ENCODE measurements at regions not wholly inside any gene's neighbourhood (a gene's known extent, or its start where the extent isn't known, plus 50 kb on each side); places are given as distances from the start of the nearest gene placed in this dataset.

DNA sequence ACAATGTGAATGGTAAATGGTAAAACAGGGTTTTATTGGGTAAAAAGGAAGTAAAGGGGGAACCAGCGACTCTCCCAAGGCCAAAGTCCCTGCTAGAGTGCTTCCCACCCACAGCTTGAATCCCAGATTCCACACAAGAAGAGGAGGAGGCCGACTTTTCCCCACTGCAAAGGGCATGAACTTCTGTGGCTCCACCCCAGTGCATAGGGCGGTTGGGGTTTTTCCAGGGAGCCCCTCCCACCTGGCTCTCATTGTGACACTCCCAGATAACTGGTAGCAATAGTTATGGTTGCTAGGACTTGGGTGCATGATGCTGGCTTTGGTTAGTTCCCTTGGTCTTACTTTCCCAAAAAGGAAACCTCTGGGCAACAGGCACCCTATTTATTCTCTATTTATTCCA, 666.0 kb upstream of the CA10 start (continued):
- TF ChIP-seq, protein P1, sequence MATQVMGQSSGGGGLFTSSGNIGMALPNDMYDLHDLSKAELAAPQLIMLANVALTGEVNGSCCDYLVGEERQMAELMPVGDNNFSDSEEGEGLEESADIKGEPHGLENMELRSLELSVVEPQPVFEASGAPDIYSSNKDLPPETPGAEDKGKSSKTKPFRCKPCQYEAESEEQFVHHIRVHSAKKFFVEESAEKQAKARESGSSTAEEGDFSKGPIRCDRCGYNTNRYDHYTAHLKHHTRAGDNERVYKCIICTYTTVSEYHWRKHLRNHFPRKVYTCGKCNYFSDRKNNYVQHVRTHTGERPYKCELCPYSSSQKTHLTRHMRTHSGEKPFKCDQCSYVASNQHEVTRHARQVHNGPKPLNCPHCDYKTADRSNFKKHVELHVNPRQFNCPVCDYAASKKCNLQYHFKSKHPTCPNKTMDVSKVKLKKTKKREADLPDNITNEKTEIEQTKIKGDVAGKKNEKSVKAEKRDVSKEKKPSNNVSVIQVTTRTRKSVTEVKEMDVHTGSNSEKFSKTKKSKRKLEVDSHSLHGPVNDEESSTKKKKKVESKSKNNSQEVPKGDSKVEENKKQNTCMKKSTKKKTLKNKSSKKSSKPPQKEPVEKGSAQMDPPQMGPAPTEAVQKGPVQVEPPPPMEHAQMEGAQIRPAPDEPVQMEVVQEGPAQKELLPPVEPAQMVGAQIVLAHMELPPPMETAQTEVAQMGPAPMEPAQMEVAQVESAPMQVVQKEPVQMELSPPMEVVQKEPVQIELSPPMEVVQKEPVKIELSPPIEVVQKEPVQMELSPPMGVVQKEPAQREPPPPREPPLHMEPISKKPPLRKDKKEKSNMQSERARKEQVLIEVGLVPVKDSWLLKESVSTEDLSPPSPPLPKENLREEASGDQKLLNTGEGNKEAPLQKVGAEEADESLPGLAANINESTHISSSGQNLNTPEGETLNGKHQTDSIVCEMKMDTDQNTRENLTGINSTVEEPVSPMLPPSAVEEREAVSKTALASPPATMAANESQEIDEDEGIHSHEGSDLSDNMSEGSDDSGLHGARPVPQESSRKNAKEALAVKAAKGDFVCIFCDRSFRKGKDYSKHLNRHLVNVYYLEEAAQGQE (tag by site-specific recombination; IDR thresholded peaks at IDR 0.05), result no peak

DNA sequence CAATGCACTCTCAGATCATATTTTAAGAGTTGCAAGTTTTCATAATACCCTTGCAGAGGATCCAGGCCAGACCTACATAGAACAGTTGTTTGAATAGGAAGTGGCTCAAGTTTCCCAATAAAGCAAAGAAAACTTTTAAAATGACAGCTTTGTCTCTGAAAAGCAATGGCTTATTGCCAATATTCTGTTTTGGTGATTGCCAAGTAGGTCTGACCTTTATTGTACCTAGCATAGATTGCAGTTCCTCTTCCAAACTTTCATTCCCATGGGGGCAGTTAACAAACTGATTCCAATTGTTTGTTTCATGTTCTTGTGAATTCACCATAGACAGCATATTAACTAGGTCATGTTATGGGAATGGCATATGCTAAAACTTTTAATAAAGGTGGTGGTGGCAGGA, 664.6 kb upstream of the CA10 start:
- Histone ChIP-seq H3K4me1 (ENCODE audit: control insufficient read depth, insufficient read depth, low read length) (no peaks in the 10 kb centered on the region), H3K4me3 (ENCODE audit: low read depth, low read length) (no peak overlapping the region), H3K27ac (ENCODE audit: extremely low read depth, low read depth, low read length) (no peak overlapping the region), H3K9me3 (ENCODE audit: control insufficient read depth, insufficient read depth, low read depth, low read length) (no peaks in the 10 kb centered on the region), H3K36me3 (ENCODE audit: control insufficient read depth in 2 of 2, insufficient read depth in 1 of 2, low read length in 2 of 2) (no peaks in the 10 kb centered on the region)
- ChIA-PET POLR2A (no interaction called here), CTCF (no interaction called here)
- TF ChIP-seq ZNF132 (tag by site-specific recombination; IDR thresholded peaks at IDR 0.05; ENCODE audit: borderline replicate concordance), result no peak
- no peak for TF ChIP-seq ZNF133 (tag by site-specific recombination; IDR thresholded peaks at IDR 0.05)
- no peak for TF ChIP-seq OSR2 (tag by site-specific recombination; IDR thresholded peaks at IDR 0.05)
- TF ChIP-seq GLIS1 (tag by site-specific recombination; IDR thresholded peaks at IDR 0.05), result no peak
- TF ChIP-seq ZNF138 (tag by site-specific recombination; IDR thresholded peaks at IDR 0.05; ENCODE audit: borderline replicate concordance), result no peak
- no peak for TF ChIP-seq ZBTB48 (tag by site-specific recombination; IDR thresholded peaks at IDR 0.05)
- TF ChIP-seq, protein P2, sequence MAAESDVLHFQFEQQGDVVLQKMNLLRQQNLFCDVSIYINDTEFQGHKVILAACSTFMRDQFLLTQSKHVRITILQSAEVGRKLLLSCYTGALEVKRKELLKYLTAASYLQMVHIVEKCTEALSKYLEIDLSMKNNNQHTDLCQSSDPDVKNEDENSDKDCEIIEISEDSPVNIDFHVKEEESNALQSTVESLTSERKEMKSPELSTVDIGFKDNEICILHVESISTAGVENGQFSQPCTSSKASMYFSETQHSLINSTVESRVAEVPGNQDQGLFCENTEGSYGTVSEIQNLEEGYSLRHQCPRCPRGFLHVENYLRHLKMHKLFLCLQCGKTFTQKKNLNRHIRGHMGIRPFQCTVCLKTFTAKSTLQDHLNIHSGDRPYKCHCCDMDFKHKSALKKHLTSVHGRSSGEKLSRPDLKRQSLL (tag by site-specific recombination; IDR thresholded peaks at IDR 0.05), result no peak

DNA sequence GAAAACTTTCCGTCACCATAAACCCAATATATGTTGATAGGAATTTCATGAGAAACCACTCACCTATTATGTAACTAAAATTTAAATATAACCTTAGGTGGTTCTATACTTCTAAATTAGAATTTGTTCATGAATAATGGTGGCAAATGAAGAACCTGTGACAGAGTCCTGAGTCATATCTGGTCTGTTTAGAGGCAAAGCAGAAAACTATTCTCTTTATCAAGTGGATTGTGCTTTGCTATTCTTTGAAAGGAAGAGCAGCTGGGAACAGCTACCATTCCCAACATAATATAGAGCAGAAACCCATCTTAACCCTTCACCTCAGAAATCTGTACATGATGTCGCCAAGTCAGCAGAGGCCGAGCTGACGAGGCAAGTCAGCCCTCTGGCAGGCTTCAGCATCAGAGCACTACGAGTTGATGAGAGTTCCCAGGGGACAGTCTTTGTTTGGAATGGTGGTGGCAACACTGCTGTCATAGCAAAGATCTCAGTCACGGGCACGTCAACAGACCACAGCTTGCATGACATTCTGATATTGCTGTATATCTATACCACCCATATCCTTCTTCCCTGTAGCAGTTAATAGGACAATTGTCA, 631.9 kb upstream of the CA10 start:
- H3K4me1 ChIP-seq (ENCODE audit: control insufficient read depth, insufficient read depth, low read length), result no peaks in the 10 kb centered on the region
- no peaks in the 10 kb centered on the region for H3K36me3 ChIP-seq (ENCODE audit: control insufficient read depth in 2 of 2, insufficient read depth in 1 of 2, low read length in 2 of 2)
- H3K4me3 ChIP-seq (ENCODE audit: low read depth, low read length), result no peak overlapping the region
- no peak overlapping the region for H3K27ac ChIP-seq (ENCODE audit: extremely low read depth, low read depth, low read length)
- no peaks in the 10 kb centered on the region for H3K9me3 ChIP-seq (ENCODE audit: control insufficient read depth, insufficient read depth, low read depth, low read length)
- ChIA-PET POLR2A (no interaction called here), CTCF (no interaction called here)
- TF ChIP-seq, protein P3, sequence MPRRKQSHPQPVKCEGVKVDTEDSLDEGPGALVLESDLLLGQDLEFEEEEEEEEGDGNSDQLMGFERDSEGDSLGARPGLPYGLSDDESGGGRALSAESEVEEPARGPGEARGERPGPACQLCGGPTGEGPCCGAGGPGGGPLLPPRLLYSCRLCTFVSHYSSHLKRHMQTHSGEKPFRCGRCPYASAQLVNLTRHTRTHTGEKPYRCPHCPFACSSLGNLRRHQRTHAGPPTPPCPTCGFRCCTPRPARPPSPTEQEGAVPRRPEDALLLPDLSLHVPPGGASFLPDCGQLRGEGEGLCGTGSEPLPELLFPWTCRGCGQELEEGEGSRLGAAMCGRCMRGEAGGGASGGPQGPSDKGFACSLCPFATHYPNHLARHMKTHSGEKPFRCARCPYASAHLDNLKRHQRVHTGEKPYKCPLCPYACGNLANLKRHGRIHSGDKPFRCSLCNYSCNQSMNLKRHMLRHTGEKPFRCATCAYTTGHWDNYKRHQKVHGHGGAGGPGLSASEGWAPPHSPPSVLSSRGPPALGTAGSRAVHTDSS (tag by site-specific recombination; IDR thresholded peaks at IDR 0.05), result no peak
- TF ChIP-seq, protein P4, sequence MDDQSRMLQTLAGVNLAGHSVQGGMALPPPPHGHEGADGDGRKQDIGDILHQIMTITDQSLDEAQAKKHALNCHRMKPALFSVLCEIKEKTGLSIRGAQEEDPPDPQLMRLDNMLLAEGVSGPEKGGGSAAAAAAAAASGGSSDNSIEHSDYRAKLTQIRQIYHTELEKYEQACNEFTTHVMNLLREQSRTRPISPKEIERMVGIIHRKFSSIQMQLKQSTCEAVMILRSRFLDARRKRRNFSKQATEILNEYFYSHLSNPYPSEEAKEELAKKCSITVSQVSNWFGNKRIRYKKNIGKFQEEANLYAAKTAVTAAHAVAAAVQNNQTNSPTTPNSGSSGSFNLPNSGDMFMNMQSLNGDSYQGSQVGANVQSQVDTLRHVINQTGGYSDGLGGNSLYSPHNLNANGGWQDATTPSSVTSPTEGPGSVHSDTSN (CRISPR knock-in tag; IDR thresholded peaks at IDR 0.05), result no peak
- TF ChIP-seq ZNF624 (tag by site-specific recombination; IDR thresholded peaks at IDR 0.05) (no peak), ZBTB8A (tag by site-specific recombination; IDR thresholded peaks at IDR 0.05) (no peak), ZBTB7A (tag by site-specific recombination; IDR thresholded peaks at IDR 0.05; ENCODE audit: low read depth) (no peak), BCL11B (tag by site-specific recombination; IDR thresholded peaks at IDR 0.05; ENCODE audit: low read depth) (no peak), ZNF133 (tag by site-specific recombination; IDR thresholded peaks at IDR 0.05) (no peak), ZNF394 (tag by site-specific recombination; IDR thresholded peaks at IDR 0.05; ENCODE audit: borderline replicate concordance) (no peak), REPIN1 (tag by site-specific recombination; IDR thresholded peaks at IDR 0.05; ENCODE audit: low read depth) (no peak)
- TF ChIP-seq, protein P5, sequence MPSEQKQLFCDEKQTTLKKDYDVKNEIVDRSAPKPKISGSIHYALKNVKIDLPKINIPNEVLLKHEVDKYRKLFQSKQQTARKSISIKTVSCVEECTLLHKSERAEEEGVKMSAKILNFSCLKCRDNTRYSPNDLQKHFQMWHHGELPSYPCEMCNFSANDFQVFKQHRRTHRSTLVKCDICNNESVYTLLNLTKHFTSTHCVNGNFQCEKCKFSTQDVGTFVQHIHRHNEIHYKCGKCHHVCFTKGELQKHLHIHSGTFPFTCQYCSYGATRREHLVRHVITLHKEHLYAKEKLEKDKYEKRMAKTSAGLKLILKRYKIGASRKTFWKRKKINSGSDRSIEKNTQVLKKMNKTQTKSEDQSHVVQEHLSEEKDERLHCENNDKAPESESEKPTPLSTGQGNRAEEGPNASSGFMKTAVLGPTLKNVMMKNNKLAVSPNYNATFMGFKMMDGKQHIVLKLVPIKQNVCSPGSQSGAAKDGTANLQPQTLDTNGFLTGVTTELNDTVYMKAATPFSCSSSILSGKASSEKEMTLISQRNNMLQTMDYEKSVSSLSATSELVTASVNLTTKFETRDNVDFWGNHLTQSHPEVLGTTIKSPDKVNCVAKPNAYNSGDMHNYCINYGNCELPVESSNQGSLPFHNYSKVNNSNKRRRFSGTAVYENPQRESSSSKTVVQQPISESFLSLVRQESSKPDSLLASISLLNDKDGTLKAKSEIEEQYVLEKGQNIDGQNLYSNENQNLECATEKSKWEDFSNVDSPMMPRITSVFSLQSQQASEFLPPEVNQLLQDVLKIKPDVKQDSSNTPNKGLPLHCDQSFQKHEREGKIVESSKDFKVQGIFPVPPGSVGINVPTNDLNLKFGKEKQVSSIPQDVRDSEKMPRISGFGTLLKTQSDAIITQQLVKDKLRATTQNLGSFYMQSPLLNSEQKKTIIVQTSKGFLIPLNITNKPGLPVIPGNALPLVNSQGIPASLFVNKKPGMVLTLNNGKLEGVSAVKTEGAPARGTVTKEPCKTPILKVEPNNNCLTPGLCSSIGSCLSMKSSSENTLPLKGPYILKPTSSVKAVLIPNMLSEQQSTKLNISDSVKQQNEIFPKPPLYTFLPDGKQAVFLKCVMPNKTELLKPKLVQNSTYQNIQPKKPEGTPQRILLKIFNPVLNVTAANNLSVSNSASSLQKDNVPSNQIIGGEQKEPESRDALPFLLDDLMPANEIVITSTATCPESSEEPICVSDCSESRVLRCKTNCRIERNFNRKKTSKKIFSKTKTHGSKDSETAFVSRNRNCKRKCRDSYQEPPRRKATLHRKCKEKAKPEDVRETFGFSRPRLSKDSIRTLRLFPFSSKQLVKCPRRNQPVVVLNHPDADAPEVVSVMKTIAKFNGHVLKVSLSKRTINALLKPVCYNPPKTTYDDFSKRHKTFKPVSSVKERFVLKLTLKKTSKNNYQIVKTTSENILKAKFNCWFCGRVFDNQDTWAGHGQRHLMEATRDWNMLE (tag by site-specific recombination; conservative IDR thresholded peaks at IDR 0.05; ENCODE audit: low read depth), result no peak
